NCI-H1105 treated with DMSO at 0.1 percent for 48 hours (cell line): ENCODE measurements at regions not wholly inside any gene's neighbourhood (a gene's known extent, or its start where the extent isn't known, plus 50 kb on each side); places are given as distances from the start of the nearest gene placed in this dataset.
"Not testable (repeated sequence)": the region's sequence is repeated elsewhere in the genome, so short reads cannot be mapped to it uniquely, and the experiment has no call there.

Experiments used
- DNase-seq: peaks from one replicate; lab custom pipeline; 2025; lab: John Stamatoyannopoulos, UW

GRCh38 chr15:38128341-38128781 is 124.3 kb upstream of the SPRED1 start:
- DNase-seq = no peak

GRCh38 chr15:38128921-38129320 is 123.7 kb upstream of the SPRED1 start:
- DNase-seq = no peak

- no peak for DNase-seq
These were observed 123.0 kb upstream of the SPRED1 start for GRCh38 chr15:38129531-38130204.

GRCh38 chr15:38130205-38130567 is 122.5 kb upstream of the SPRED1 start:
- DNase-seq = no peak

GRCh38 chr15:38130740-38131498 is 121.7 kb upstream of the SPRED1 start:
- no peak for DNase-seq

GRCh38 chr15:38134252-38134651 is 118.4 kb upstream of the SPRED1 start:
- DNase-seq = no peak

- not testable (repeated sequence) for DNase-seq
These were observed 110.4 kb upstream of the SPRED1 start for GRCh38 chr15:38142195-38142594.

- no peak for DNase-seq
These were observed 107.7 kb upstream of the SPRED1 start for GRCh38 chr15:38144921-38145320.

GRCh38 chr15:38145651-38146111 is 107.0 kb upstream of the SPRED1 start:
- no peak for DNase-seq

- DNase-seq = no peak
These were observed 105.4 kb upstream of the SPRED1 start for GRCh38 chr15:38147246-38147645.

GRCh38 chr15:38148471-38148870 is 104.2 kb upstream of the SPRED1 start:
- no peak for DNase-seq

GRCh38 chr15:38149315-38149714 is 103.3 kb upstream of the SPRED1 start:
- no peak for DNase-seq

- no peak for DNase-seq
These were observed 102.5 kb upstream of the SPRED1 start for GRCh38 chr15:38150148-38150547.

- DNase-seq = no peak
These were observed 101.8 kb upstream of the SPRED1 start for GRCh38 chr15:38150794-38151193.

- DNase-seq = no peak
These were observed 98.9 kb upstream of the SPRED1 start for GRCh38 chr15:38153781-38154180.

GRCh38 chr15:38154255-38154654 is 98.4 kb upstream of the SPRED1 start:
- no peak for DNase-seq

- DNase-seq = no peak
These were observed 97.8 kb upstream of the SPRED1 start for GRCh38 chr15:38154837-38155236.

GRCh38 chr15:38163658-38164057 is 89.0 kb upstream of the SPRED1 start:
- DNase-seq = no peak

GRCh38 chr15:38164061-38164460 is 88.6 kb upstream of the SPRED1 start:
- no peak for DNase-seq

GRCh38 chr15:38164507-38164906 is 88.1 kb upstream of the SPRED1 start:
- DNase-seq = no peak

GRCh38 chr15:38168467-38169070 is 84.1 kb upstream of the SPRED1 start:
- DNase-seq = no peak

- DNase-seq = no peak
These were observed 80.7 kb upstream of the SPRED1 start for GRCh38 chr15:38171973-38172372.

- no peak for DNase-seq
These were observed 77.9 kb upstream of the SPRED1 start for GRCh38 chr15:38174691-38175090.
